ENCODE measurements at regions not wholly inside any gene's neighbourhood (a gene's known extent, or its start where the extent isn't known, plus 50 kb on each side); places are given as distances from the start of the nearest gene placed in this dataset.

GRCh38 chr7:46385662-46386309, 464.7 kb upstream of the IGFBP3 start:
- 0 out of 2 replicates have a peak, but pooled peaks cover 4% of the 10 kb centered on the region for H3K9me1 ChIP-seq (ENCODE audit: insufficient read depth, low read length)
- no peak overlapping the region for H3K56ac ChIP-seq (ENCODE audit: extremely low read depth, insufficient read depth, low read length)
- dilution Hi-C loops (cut with HindIII; ENCODE audit: low sequenced_read_pairs, unreplicated experiment) (no loop called here), in situ Hi-C loops (cut with MboI; ENCODE audit: low sequenced_read_pairs) (loop anchor here (10.0 kb wide), 1 partner anchor 549 kb away; no protein-coding TSS in a partner anchor), intact Hi-C loops (cut with micrococcal nuclease) (loop anchor here (1.0 kb wide), 1 partner anchor 71 kb away; no protein-coding TSS in a partner anchor)
- no peak overlapping the region for H2BK120ac ChIP-seq (ENCODE audit: low read depth, low read length)
- H3K23ac ChIP-seq (ENCODE audit: low read depth, low read length) = no peak overlapping the region
- DNase-seq (peak; percentile 96), ATAC-seq (ENCODE audit: low read depth) (peak; percentile 92)
- no peak overlapping the region for H3K4ac ChIP-seq (ENCODE audit: low read depth, low read length)
- BruUV-seq (replicated peaks) = no TSS peak
- no peaks in the 10 kb centered on the region for H3K79me1 ChIP-seq (ENCODE audit: low read depth in 1 of 2, low read length in 2 of 2)
- H3K18ac ChIP-seq (ENCODE audit: low read depth, low read length) = no peak overlapping the region
- no peaks in the 10 kb centered on the region for H4K20me1 ChIP-seq (ENCODE audit: insufficient read depth, low read length)
- H4K8ac ChIP-seq (ENCODE audit: low read depth in 2 of 2, low read length in 2 of 2) = no peak overlapping the region
- H3K4me3 ChIP-seq (ENCODE audit: insufficient read depth, low read depth, low read length) = no peak overlapping the region
- H2BK20ac ChIP-seq (ENCODE audit: low read depth, low read length) = no peak overlapping the region
- no peak overlapping the region; the same call in 1 of the 2 replicates for H3K27ac ChIP-seq (ENCODE audit: insufficient read depth, low read length)
- H3K36me3 ChIP-seq (ENCODE audit: control insufficient read depth, insufficient read depth, low read length) = no peaks in the 10 kb centered on the region
- no peak overlapping the region for H2BK15ac ChIP-seq (ENCODE audit: low read depth, low read length)
- TF ChIP-seq CHD1 (IDR thresholded peaks at IDR 0.05; ENCODE audit: low read depth, low read length) (no peak), CEBPB (IDR thresholded peaks at IDR 0.05; ENCODE audit: low read depth, low read length) (peak; percentile 91), FOS (IDR thresholded peaks at IDR 0.05; ENCODE audit: low read depth, low read length) (peak; percentile 67)
- no peak overlapping the region for H2AK9ac ChIP-seq (replicated peaks; ENCODE audit: low read depth, low read length, poor library complexity)
- no peak overlapping the region for H3K14ac ChIP-seq (replicated peaks; ENCODE audit: low read depth, low read length)
- H2AFZ ChIP-seq (replicated peaks; ENCODE audit: low read length, poor library complexity) = no peak overlapping the region
- POLR2A ChIA-PET (ENCODE audit: unreplicated experiment) = no interaction called here
- H4K5ac ChIP-seq (ENCODE audit: low read depth, low read length) = no peak overlapping the region
- CTCF ChIA-PET = no interaction called here
- H4K91ac ChIP-seq (ENCODE audit: insufficient read depth, low read depth, low read length) = no peak overlapping the region
- no peak overlapping the region for H2AK5ac ChIP-seq (ENCODE audit: low read depth, low read length)
- peaks cover 10% of the 10 kb centered on the region; the same call in 1 of the 2 replicates for H3K4me1 ChIP-seq (ENCODE audit: control insufficient read depth, insufficient read depth, low read length)
- H3K9ac ChIP-seq (ENCODE audit: low read depth, low read length) = no peak overlapping the region
- no peak overlapping the region for H3K4me2 ChIP-seq (ENCODE audit: low read depth, low read length)
- H3K27me3 ChIP-seq (ENCODE audit: control insufficient read depth, insufficient read depth, low read length) = no peaks in the 10 kb centered on the region
- no peaks in the 10 kb centered on the region; the same call in 1 of the 2 replicates for H3K9me3 ChIP-seq (ENCODE audit: control insufficient read depth, insufficient read depth, low read length)
- H2BK5ac ChIP-seq (ENCODE audit: low read depth, low read length, poor library complexity, severe bottlenecking) = peak overlapping the region; percentile 92

Measured in IMR-90 (cell line).